Activated naive CD8-positive, alpha-beta T cell treated with anti-CD3 and anti-CD28 coated beads for 36 hours (primary cell): ENCODE measurements at regions not wholly inside any gene's neighbourhood (a gene's known extent, or its start where the extent isn't known, plus 50 kb on each side); places are given as distances from the start of the nearest gene placed in this dataset.
"Not testable (repeated sequence)": the region's sequence is repeated elsewhere in the genome, so short reads cannot be mapped to it uniquely, and the experiment has no call there.

Experiments
- DNase-seq: peaks from one replicate; pipeline ENCODE4 v3.0.0; 2021
- H3K27ac Mint-ChIP-seq: one replicate; pipeline ENCODE4 v1.8.0; 2022; ENCODE audit warnings: mild to moderate bottlenecking, moderate library complexity, mixed read lengths
- H3K27me3 Mint-ChIP-seq: one replicate; pipeline ENCODE4 v1.8.0; 2022; ENCODE audit warnings: mild to moderate bottlenecking, mixed read lengths
- H3K36me3 Mint-ChIP-seq: one replicate; pipeline ENCODE4 v1.8.0; 2021; ENCODE audit warnings: mild to moderate bottlenecking, mixed read lengths
- H3K4me1 Mint-ChIP-seq: one replicate; pipeline ENCODE4 v1.8.0; 2021; ENCODE audit warnings: mixed read lengths
- H3K4me3 Mint-ChIP-seq: one replicate; pipeline ENCODE4 v1.8.0; 2022; ENCODE audit warnings: mild to moderate bottlenecking, moderate library complexity, mixed read lengths
- H3K9me3 Mint-ChIP-seq: one replicate; pipeline ENCODE4 v1.8.0; 2022; ENCODE audit warnings: mixed read lengths

GRCh38 chr21:24617819-24618218 lies 989.5 kb downstream of the MRPL39 start:
- Mint-ChIP-seq H3K4me1 (no peaks in the 10 kb centered on the region), H3K36me3 (no peaks in the 10 kb centered on the region), H3K27me3 (no peaks in the 10 kb centered on the region), H3K27ac (no peak overlapping the region), H3K4me3 (no peak overlapping the region), H3K9me3 (peaks cover 10% of the 10 kb centered on the region)
- DNase-seq: no peak

GRCh38 chr21:24594082-24594481 lies 1013.2 kb downstream of the MRPL39 start:
- Mint-ChIP-seq H3K36me3 (no peaks in the 10 kb centered on the region), H3K27me3 (no peaks in the 10 kb centered on the region), H3K9me3 (no peaks in the 10 kb centered on the region), H3K27ac (no peak overlapping the region), H3K4me3 (no peak overlapping the region), H3K4me1 (no peaks in the 10 kb centered on the region)
- no peak for DNase-seq

- H3K4me3 Mint-ChIP-seq: no peak overlapping the region
- H3K4me1 Mint-ChIP-seq: no peaks in the 10 kb centered on the region
- no peak overlapping the region for H3K27ac Mint-ChIP-seq
- H3K36me3 Mint-ChIP-seq: no peaks in the 10 kb centered on the region
- no peaks in the 10 kb centered on the region for H3K27me3 Mint-ChIP-seq
- DNase-seq: no peak
- no peaks in the 10 kb centered on the region for H3K9me3 Mint-ChIP-seq
Observed at GRCh38 chr21:24590261-24590660, 1017.0 kb downstream of the MRPL39 start.

GRCh38 chr21:24583473-24583872 lies 1023.8 kb downstream of the MRPL39 start:
- Mint-ChIP-seq H3K27me3 (no peaks in the 10 kb centered on the region), H3K36me3 (no peaks in the 10 kb centered on the region), H3K9me3 (peaks cover 1% of the 10 kb centered on the region), H3K27ac (no peak overlapping the region), H3K4me1 (no peaks in the 10 kb centered on the region), H3K4me3 (no peak overlapping the region)
- no peak for DNase-seq

GRCh38 chr21:24577301-24577700 lies 1030.0 kb downstream of the MRPL39 start:
- no peaks in the 10 kb centered on the region for H3K27me3 Mint-ChIP-seq
- H3K27ac Mint-ChIP-seq: no peak overlapping the region
- DNase-seq: no peak
- H3K36me3 Mint-ChIP-seq: no peaks in the 10 kb centered on the region
- H3K4me1 Mint-ChIP-seq: no peaks in the 10 kb centered on the region
- no peak overlapping the region for H3K4me3 Mint-ChIP-seq
- no peaks in the 10 kb centered on the region for H3K9me3 Mint-ChIP-seq

GRCh38 chr21:24561291-24561690 lies 1046.0 kb downstream of the MRPL39 start:
- Mint-ChIP-seq H3K4me3 (no peak overlapping the region), H3K27me3 (peaks cover 5% of the 10 kb centered on the region), H3K36me3 (no peaks in the 10 kb centered on the region), H3K27ac (no peak overlapping the region), H3K4me1 (no peaks in the 10 kb centered on the region), H3K9me3 (peaks cover 18% of the 10 kb centered on the region)
- no peak for DNase-seq

GRCh38 chr21:24552491-24552890 lies 1054.8 kb downstream of the MRPL39 start:
- no peaks in the 10 kb centered on the region for H3K36me3 Mint-ChIP-seq

GRCh38 chr21:24545807-24546361 lies 1061.4 kb downstream of the MRPL39 start:
- Mint-ChIP-seq H3K4me1 (no peaks in the 10 kb centered on the region), H3K36me3 (no peaks in the 10 kb centered on the region)

More at GRCh38 chr21:24552491-24552890, 1054.8 kb downstream of the MRPL39 start:
- Mint-ChIP-seq H3K4me1 (no peaks in the 10 kb centered on the region), H3K27me3 (peaks cover 3% of the 10 kb centered on the region), H3K27ac (no peak overlapping the region), H3K9me3 (peaks cover 4% of the 10 kb centered on the region), H3K4me3 (no peak overlapping the region)
- no peak for DNase-seq

GRCh38 chr21:24514081-24514733 lies 1093.1 kb downstream of the MRPL39 start:
- Mint-ChIP-seq H3K36me3 (no peaks in the 10 kb centered on the region), H3K4me1 (no peaks in the 10 kb centered on the region), H3K4me3 (no peak overlapping the region), H3K27me3 (no peaks in the 10 kb centered on the region), H3K9me3 (no peaks in the 10 kb centered on the region), H3K27ac (no peak overlapping the region)
- no peak for DNase-seq

More at GRCh38 chr21:24545807-24546361, 1061.4 kb downstream of the MRPL39 start:
- no peak for DNase-seq
- Mint-ChIP-seq H3K27me3 (no peaks in the 10 kb centered on the region), H3K4me3 (no peak overlapping the region), H3K27ac (no peak overlapping the region), H3K9me3 (no peaks in the 10 kb centered on the region)

- Mint-ChIP-seq H3K36me3 (peaks cover 14% of the 10 kb centered on the region), H3K4me3 (no peak overlapping the region), H3K4me1 (no peaks in the 10 kb centered on the region), H3K27me3 (no peaks in the 10 kb centered on the region), H3K27ac (no peak overlapping the region), H3K9me3 (peaks cover 10% of the 10 kb centered on the region)
- no peak for DNase-seq
Observed at GRCh38 chr21:24509131-24509530, 1098.2 kb downstream of the MRPL39 start.

GRCh38 chr21:24486973-24487372 lies 1120.3 kb downstream of the MRPL39 start:
- no peak overlapping the region for H3K27ac Mint-ChIP-seq
- H3K9me3 Mint-ChIP-seq: no peaks in the 10 kb centered on the region
- H3K4me3 Mint-ChIP-seq: no peak overlapping the region
- no peaks in the 10 kb centered on the region for H3K4me1 Mint-ChIP-seq
- no peaks in the 10 kb centered on the region for H3K27me3 Mint-ChIP-seq
- H3K36me3 Mint-ChIP-seq: peaks cover 6% of the 10 kb centered on the region
- DNase-seq: no peak

GRCh38 chr21:24483361-24483760 lies 1123.9 kb downstream of the MRPL39 start:
- not testable (repeated sequence) for H3K9me3 Mint-ChIP-seq, H3K4me1 Mint-ChIP-seq, H3K27ac Mint-ChIP-seq, H3K36me3 Mint-ChIP-seq, DNase-seq, H3K4me3 Mint-ChIP-seq, H3K27me3 Mint-ChIP-seq

GRCh38 chr21:24470852-24471251 lies 1136.4 kb downstream of the MRPL39 start:
- H3K27ac Mint-ChIP-seq: no peak overlapping the region

GRCh38 chr21:24456358-24456757 lies 1150.9 kb downstream of the MRPL39 start:
- no peaks in the 10 kb centered on the region for H3K27me3 Mint-ChIP-seq

More at GRCh38 chr21:24470852-24471251, 1136.4 kb downstream of the MRPL39 start:
- H3K4me1 Mint-ChIP-seq: no peaks in the 10 kb centered on the region
- H3K9me3 Mint-ChIP-seq: peaks cover 7% of the 10 kb centered on the region
- no peaks in the 10 kb centered on the region for H3K27me3 Mint-ChIP-seq
- DNase-seq: no peak
- no peak overlapping the region for H3K4me3 Mint-ChIP-seq
- H3K36me3 Mint-ChIP-seq: peaks cover 2% of the 10 kb centered on the region

GRCh38 chr21:24450119-24450518 lies 1157.2 kb downstream of the MRPL39 start:
- Mint-ChIP-seq H3K27me3 (no peaks in the 10 kb centered on the region), H3K9me3 (peaks cover 1% of the 10 kb centered on the region), H3K27ac (no peak overlapping the region), H3K36me3 (peaks cover 13% of the 10 kb centered on the region), H3K4me3 (no peak overlapping the region), H3K4me1 (no peaks in the 10 kb centered on the region)
- DNase-seq: no peak

More at GRCh38 chr21:24456358-24456757, 1150.9 kb downstream of the MRPL39 start:
- no peaks in the 10 kb centered on the region for H3K4me1 Mint-ChIP-seq
- no peak for DNase-seq
- H3K4me3 Mint-ChIP-seq: no peak overlapping the region
- no peak overlapping the region for H3K27ac Mint-ChIP-seq
- H3K36me3 Mint-ChIP-seq: no peaks in the 10 kb centered on the region
- no peaks in the 10 kb centered on the region for H3K9me3 Mint-ChIP-seq

- peaks cover 8% of the 10 kb centered on the region for H3K4me1 Mint-ChIP-seq
- no peak overlapping the region for H3K4me3 Mint-ChIP-seq
- H3K27ac Mint-ChIP-seq: no peak overlapping the region
- no peaks in the 10 kb centered on the region for H3K27me3 Mint-ChIP-seq
- DNase-seq: no peak
- peaks cover 1% of the 10 kb centered on the region for H3K9me3 Mint-ChIP-seq
- H3K36me3 Mint-ChIP-seq: peaks cover 39% of the 10 kb centered on the region
Observed at GRCh38 chr21:24445517-24445916, 1161.8 kb downstream of the MRPL39 start.
